Stimulated activated CD8-positive, alpha-beta memory T cell treated with anti-CD3 and anti-CD28 coated beads, Interleukin-7, amount 100 ng/mL, for 48 hours (primary cell): ENCODE measurements at regions not wholly inside any gene's neighbourhood (a gene's known extent, or its start where the extent isn't known, plus 50 kb on each side); places are given as distances from the start of the nearest gene placed in this dataset.

Experiments used
- DNase-seq, 2 donors: peaks; one replicate each; pipeline ENCODE4 v3.0.0-alpha.2; 2020; ENCODE audit warnings: low read depth in 1 of 2; ENCODE audit errors: extremely low read depth in 1 of 2

DNA sequence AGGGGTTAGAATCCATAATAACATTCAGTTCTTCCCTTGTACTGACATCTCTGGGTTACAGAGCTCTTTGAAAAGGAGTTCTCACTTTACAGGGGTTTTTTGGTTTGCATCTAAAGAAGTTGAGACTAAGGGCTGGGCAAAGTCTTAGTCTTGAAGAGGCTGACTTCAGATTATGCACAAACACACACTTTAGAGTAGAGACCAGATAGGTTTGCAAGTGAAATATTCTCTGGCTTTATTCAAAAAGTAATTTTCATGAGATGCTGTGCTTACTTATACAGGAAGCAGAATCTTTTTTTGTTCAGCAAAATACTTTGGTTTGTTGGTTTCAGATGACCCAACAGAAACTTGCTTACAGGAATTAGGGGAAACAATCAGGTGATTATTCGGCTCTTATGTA lies 410.9 kb upstream of the LRRTM1 start:
- DNase-seq, result no peak

DNA sequence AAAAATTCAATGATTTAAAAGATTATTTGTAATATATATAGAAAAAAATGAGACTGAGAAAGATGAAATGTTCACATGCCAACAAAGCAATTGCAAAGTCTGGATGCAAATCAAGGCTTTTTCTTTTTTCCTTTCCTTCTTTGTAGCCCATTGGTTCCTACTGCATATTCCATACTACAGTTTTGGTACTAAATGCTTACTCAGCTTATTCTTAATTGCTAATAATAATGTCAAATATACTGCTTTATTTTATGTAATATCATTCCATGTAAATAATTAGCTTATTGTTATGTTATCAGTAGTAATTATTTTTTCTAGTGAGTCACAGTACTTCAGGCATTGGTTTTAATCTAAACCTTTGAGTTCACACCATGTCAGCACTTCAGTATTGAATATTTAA lies 407.4 kb upstream of the LRRTM1 start:
- no peak for DNase-seq

DNA sequence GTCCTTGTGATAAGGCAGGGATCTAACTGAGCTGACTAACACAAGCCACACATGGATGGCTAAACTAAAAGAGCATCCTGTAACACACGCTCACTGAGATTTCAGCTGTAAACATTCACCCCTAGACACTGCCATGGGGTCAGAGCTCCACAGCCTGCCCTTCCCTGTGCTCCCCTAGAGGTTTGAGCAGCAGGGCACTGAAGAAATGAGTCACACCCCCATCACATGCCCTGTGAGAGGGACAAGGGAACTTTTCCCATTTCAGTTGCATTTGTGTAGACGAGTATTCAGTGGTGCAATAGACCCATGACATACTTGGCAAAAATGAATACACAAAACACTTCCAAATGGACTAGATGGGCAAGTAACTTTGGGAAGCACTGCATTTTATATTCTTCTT lies 402.4 kb upstream of the LRRTM1 start:
- DNase-seq, result no peak

DNA sequence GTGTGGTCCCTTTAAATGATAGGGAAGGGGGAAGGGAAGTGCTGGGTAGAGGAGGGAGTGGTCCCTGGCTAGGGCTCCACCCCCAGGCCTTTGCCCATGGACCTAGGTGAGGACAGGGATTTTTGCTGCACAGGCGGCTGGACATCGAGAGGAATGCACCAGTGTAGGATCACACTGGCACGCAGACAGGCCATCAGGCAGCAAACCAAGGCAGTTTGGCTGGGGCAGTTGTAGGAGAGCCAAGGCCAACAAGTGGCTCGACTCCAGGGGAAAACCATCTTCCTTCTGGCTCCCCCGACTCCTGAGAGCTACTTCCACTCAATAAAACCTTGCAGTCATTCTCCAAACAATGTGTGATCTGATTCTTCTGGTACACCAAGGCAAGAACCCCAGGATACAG lies 402.0 kb upstream of the LRRTM1 start:
- no peak for DNase-seq

DNA sequence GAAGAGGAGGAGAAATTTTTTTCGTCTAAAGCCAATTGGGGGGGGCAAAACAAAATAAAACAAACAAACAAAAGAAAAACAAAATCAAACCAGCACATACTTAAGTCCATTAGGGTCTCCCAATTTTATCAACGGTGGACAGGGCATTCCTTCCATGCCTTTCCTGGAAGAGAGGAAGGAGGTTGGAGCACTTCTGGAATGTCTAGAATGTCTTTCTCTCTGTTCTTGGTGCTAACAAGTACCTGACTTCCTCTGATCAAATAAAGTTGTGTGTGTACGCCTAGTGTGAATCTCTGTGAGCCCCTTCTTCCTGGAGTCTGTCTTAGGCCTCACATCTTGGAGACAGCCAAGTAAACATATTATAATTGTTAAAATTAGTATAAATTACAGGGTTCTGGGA lies 399.0 kb upstream of the LRRTM1 start:
- DNase-seq, result no peak

DNA sequence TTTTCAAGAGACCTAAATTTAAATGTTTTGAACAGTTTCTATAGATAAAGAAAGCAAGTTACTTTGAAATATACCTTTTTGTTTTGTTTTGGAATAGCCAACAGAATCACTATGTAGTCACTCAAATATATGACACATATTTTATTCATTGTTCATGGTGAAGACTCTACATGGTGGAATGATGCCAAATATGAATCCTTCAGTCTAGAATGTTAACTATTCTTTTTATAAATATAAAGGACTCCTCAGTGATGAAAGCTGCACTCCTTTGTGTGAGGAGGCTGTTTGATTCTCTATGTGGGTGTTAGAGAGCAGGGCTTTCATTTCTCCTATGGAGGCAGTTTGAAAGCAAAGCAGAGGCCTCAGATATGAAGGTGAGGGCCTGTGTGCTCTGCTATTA lies 396.4 kb upstream of the LRRTM1 start:
- no peak for DNase-seq
